PFSK-1 (cell line): ENCODE measurements at regions not wholly inside any gene's neighbourhood (a gene's known extent, or its start where the extent isn't known, plus 50 kb on each side); places are given as distances from the start of the nearest gene placed in this dataset.

Experiments used
- FOXP2 ChIP-seq: optimal IDR thresholded peaks from 2 replicates; pipeline ENCODE3; 2011; ENCODE audit warnings: borderline replicate concordance, control low read depth, inconsistent platforms; ENCODE audit not compliant: insufficient read depth; ENCODE audit errors: extremely low read length, extremely low read depth
- POLR2AphosphoS5 ChIP-seq: IDR thresholded peaks from 2 replicates; pipeline ENCODE4 v1.6.1; 2012; ENCODE audit warnings: low read depth, mild to moderate bottlenecking, control low read depth, low read length, moderate library complexity
- SIN3A ChIP-seq: IDR thresholded peaks from 2 replicates; pipeline ENCODE4 v1.6.1; 2012; ENCODE audit warnings: mild to moderate bottlenecking, low read length, moderate library complexity, borderline replicate concordance; ENCODE audit not compliant: insufficient read depth
- TAF1 ChIP-seq: IDR thresholded peaks from 2 replicates; pipeline ENCODE4 v1.6.1; 2012; ENCODE audit warnings: low read length, control low read depth, borderline replicate concordance; ENCODE audit not compliant: insufficient read depth
- TF ChIP-seq, protein P1 (sequence below), 2 experiments: IDR thresholded peaks; 2 replicates each; pipeline versions ENCODE4 v1.6.1 to v1.8.0; 2011 to 2012; ENCODE audit warnings: low read depth in 2 of 2, low read length in 2 of 2, control low read depth in 1 of 2, inconsistent platforms in 1 of 2, mild to moderate bottlenecking in 1 of 2, moderate library complexity in 1 of 2; ENCODE audit not compliant: insufficient read depth in 1 of 2

DNA sequence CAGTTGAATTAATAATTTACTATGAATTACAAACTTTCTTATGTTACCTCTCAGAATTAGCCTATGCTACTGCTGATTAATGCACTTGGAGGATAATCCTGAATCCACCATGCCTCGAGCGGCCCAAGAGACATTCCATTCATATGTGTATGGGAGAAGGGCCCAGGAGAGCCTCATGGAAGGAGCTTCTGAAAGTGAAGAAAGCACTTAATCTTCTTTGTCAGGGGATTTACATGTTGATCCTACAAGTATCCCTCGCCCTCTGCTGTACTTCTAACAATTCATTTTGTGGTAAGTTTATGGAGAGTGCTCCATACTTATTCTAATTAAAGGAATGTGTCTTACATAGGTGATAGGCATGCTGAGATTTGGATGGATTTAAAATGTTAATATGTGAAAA, 1189.1 kb upstream of the NXPH2 start:
- TF ChIP-seq FOXP2: no peak
- TF ChIP-seq, protein P1, sequence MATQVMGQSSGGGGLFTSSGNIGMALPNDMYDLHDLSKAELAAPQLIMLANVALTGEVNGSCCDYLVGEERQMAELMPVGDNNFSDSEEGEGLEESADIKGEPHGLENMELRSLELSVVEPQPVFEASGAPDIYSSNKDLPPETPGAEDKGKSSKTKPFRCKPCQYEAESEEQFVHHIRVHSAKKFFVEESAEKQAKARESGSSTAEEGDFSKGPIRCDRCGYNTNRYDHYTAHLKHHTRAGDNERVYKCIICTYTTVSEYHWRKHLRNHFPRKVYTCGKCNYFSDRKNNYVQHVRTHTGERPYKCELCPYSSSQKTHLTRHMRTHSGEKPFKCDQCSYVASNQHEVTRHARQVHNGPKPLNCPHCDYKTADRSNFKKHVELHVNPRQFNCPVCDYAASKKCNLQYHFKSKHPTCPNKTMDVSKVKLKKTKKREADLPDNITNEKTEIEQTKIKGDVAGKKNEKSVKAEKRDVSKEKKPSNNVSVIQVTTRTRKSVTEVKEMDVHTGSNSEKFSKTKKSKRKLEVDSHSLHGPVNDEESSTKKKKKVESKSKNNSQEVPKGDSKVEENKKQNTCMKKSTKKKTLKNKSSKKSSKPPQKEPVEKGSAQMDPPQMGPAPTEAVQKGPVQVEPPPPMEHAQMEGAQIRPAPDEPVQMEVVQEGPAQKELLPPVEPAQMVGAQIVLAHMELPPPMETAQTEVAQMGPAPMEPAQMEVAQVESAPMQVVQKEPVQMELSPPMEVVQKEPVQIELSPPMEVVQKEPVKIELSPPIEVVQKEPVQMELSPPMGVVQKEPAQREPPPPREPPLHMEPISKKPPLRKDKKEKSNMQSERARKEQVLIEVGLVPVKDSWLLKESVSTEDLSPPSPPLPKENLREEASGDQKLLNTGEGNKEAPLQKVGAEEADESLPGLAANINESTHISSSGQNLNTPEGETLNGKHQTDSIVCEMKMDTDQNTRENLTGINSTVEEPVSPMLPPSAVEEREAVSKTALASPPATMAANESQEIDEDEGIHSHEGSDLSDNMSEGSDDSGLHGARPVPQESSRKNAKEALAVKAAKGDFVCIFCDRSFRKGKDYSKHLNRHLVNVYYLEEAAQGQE (IDR thresholded peaks at IDR 0.05; ENCODE audit: insufficient read depth in 1 of 2, low read depth in 2 of 2, low read length in 2 of 2): no peak

DNA sequence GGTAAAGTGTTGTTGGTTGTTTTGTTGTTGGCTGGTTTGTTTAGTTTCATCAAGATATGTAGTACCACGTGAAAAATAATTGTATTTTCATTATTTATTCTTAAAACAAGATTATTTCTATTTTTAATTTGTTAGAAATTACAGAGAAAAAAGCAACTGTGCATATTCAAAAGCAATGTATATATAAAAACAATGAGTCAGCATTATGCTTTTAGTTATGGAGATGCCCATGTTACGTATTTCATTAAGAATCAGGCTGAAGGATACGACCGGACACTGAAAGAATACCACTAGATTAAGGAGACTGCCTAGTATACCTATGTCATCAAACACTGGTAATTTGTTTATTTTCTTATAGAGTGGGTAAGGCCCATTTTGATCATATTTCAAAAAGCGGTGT, 1188.4 kb upstream of the NXPH2 start:
- TF ChIP-seq SIN3A: no peak
- no peak for TF ChIP-seq POLR2AphosphoS5
- no peak for TF ChIP-seq TAF1
- TF ChIP-seq, protein P1 (IDR thresholded peaks at IDR 0.05; ENCODE audit: insufficient read depth in 1 of 2, low read depth in 2 of 2, low read length in 2 of 2): no peak
- no peak for TF ChIP-seq FOXP2

DNA sequence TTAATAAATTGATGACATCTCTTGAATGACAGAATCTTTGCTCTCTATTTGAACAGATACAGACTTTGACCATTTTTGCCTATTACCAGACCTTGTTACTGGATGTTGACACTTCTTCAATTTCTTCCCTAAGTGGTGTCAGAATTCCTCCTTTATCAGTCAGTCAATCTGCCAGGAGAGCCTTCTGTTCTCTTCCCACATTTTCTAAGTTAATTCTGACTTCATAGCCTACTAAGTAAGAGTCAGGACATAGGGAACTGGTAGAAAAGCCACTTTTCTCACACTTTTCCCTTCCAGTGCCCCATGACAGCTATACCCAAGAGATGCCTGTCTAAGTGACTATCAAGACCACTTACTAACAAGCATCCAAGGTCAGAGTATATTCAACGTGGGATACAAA, 1187.5 kb upstream of the NXPH2 start:
- TF ChIP-seq SIN3A: no peak
- TF ChIP-seq FOXP2: no peak
- TF ChIP-seq, protein P1 (IDR thresholded peaks at IDR 0.05; ENCODE audit: insufficient read depth in 1 of 2, low read depth in 2 of 2, low read length in 2 of 2): no peak
- TF ChIP-seq POLR2AphosphoS5: no peak
- no peak for TF ChIP-seq TAF1

DNA sequence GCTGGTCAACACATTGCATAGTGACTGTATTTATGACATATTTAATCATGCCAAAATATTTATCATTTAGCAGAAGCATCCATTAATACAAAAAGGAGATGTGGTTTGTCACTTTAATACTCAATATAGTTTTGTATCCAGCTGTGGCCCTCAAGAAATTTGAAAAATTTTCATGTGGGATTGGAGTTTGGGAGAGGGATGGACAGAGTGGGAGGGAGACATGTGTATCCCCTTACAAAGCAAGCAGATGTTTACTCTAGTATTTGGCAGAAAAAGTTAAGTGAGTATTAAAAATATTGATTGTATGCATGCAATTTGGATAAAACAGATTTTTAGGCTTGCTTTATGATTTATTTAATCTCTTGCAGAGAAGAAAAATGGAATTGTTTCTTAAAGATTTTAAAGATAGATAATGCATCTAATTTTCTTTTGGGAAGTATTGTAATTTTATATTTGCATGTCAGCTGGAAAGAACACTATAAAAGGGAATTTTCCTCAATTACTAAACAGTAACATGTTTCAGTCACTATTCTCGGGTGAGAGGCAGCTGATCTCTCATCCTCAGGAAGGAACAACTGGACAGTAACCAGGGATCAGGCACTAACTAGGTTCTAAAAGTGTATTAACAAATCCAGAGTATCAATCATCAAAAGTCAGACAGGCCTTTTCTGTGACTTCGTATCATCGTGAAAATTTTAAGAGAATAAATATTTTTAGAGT, 1184.7 kb upstream of the NXPH2 start:
- TF ChIP-seq, protein P1 (IDR thresholded peaks at IDR 0.05; ENCODE audit: insufficient read depth in 1 of 2, low read depth in 2 of 2, low read length in 2 of 2): no peak
- TF ChIP-seq POLR2AphosphoS5: no peak
- no peak for TF ChIP-seq FOXP2
- no peak for TF ChIP-seq SIN3A
- TF ChIP-seq TAF1: no peak

DNA sequence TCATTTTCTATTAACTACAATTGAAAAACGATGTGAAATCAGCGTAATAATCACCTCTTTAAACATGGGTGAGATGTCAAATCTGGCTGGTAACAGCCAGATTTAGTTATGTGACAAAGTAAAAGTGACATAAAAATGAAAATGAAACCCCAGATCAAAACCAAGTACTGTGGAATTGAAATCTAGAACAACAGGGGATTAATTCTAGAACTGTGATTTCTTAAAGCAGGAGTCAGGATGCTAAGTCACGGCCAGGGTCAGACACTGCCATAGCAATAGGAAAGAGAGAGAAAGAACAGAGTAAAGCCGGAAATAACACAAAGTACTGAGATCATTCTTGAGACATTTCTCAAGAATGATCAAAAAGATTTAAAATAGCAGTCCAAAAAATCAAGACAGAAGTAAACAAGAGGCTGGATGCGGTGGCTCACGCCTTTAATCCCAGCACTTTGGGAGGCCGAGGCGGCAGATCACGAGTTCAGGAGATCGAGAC, 1183.7 kb upstream of the NXPH2 start:
- TF ChIP-seq, protein P1 (IDR thresholded peaks at IDR 0.05; ENCODE audit: insufficient read depth in 1 of 2, low read depth in 2 of 2, low read length in 2 of 2): no peak
- TF ChIP-seq FOXP2 (no peak), TAF1 (no peak), SIN3A (no peak), POLR2AphosphoS5 (no peak)
